Suprapubic skin (tissue), 4 donors: ENCODE measurements at regions not wholly inside any gene's neighbourhood (a gene's known extent, or its start where the extent isn't known, plus 50 kb on each side); places are given as distances from the start of the nearest gene placed in this dataset.
"Not testable (repeated sequence)": the region's sequence is repeated elsewhere in the genome, so short reads cannot be mapped to it uniquely, and the experiment has no call there.

Source experiments
- DNase-seq, 2 donors: peaks; one replicate each; pipeline ENCODE4 v3.0.0-alpha.2; 2019; ENCODE audit warnings: low spot score in 2 of 2
- H3K27ac ChIP-seq: fragments of 200-600 bp; sonication (generic); one replicate; pipeline ENCODE4 v1.5.1; 2019
- H3K27me3 ChIP-seq: fragments of 200-600 bp; sonication (generic); one replicate; pipeline ENCODE4 v1.5.1; 2019
- H3K36me3 ChIP-seq: fragments of 200-600 bp; sonication (generic); one replicate; pipeline ENCODE4 v1.5.1; 2019
- H3K4me1 ChIP-seq: fragments of 200-600 bp; sonication (generic); one replicate; pipeline ENCODE4 v1.5.1; 2019
- H3K4me3 ChIP-seq: fragments of 200-600 bp; sonication (generic); one replicate; pipeline ENCODE4 v1.5.1; 2019; ENCODE audit warnings: mild to moderate bottlenecking
- H3K9me3 ChIP-seq: fragments of 200-600 bp; sonication (generic); one replicate; pipeline ENCODE4 v1.5.1; 2019
- EP300 ChIP-seq: sonication (generic); formaldehyde crosslinking; IDR thresholded peaks from one replicate; pipeline ENCODE4 v1.6.1; 2017; ENCODE audit warnings: antibody characterized with exemption
- POLR2A ChIP-seq, 2 donors: fragments of 450-650 bp; IDR thresholded peaks; one replicate each; pipeline ENCODE4 v1.6.1; 2017; ENCODE audit warnings: antibody characterized with exemption in 2 of 2, mild to moderate bottlenecking in 2 of 2, moderate library complexity in 2 of 2
- POLR2AphosphoS5 ChIP-seq, 3 donors: sonication (generic); formaldehyde crosslinking; IDR thresholded peaks; one replicate each; pipeline ENCODE4 v1.6.1; 2017; ENCODE audit warnings: antibody characterized with exemption in 3 of 3
- WGBS: methylation state at CpG from one replicate; pipeline ENCODE4 v1.1.5; 2018; 5-methylcytosine and 5-hydroxymethylcytosine counted together
- TF ChIP-seq, protein P1 (sequence below), 2 donors: fragments of 200-600 bp in 1 of 2; fragments of 450-650 bp in 1 of 2; sonication (generic) in 1 of 2; IDR thresholded peaks; one replicate each; pipeline ENCODE4 v1.5.1; 2016 to 2019; ENCODE audit warnings: antibody characterized with exemption in 2 of 2, mild to moderate bottlenecking in 1 of 2, moderate library complexity in 1 of 2

GRCh38 chr22:22958621-22959020 lies 71.0 kb downstream of the IGLL5 start:
- TF ChIP-seq POLR2A (IDR thresholded peaks at IDR 0.05) = no peak
- TF ChIP-seq POLR2AphosphoS5 (IDR thresholded peaks at IDR 0.05) = no peak
- TF ChIP-seq EP300 = no peak
- TF ChIP-seq, protein P1, sequence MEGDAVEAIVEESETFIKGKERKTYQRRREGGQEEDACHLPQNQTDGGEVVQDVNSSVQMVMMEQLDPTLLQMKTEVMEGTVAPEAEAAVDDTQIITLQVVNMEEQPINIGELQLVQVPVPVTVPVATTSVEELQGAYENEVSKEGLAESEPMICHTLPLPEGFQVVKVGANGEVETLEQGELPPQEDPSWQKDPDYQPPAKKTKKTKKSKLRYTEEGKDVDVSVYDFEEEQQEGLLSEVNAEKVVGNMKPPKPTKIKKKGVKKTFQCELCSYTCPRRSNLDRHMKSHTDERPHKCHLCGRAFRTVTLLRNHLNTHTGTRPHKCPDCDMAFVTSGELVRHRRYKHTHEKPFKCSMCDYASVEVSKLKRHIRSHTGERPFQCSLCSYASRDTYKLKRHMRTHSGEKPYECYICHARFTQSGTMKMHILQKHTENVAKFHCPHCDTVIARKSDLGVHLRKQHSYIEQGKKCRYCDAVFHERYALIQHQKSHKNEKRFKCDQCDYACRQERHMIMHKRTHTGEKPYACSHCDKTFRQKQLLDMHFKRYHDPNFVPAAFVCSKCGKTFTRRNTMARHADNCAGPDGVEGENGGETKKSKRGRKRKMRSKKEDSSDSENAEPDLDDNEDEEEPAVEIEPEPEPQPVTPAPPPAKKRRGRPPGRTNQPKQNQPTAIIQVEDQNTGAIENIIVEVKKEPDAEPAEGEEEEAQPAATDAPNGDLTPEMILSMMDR (IDR thresholded peaks at IDR 0.05) = no peak
- H3K4me1 ChIP-seq = peaks cover 5% of the 10 kb centered on the region
- no peak overlapping the region for H3K4me3 ChIP-seq
- H3K27me3 ChIP-seq = peaks cover 15% of the 10 kb centered on the region
- H3K36me3 ChIP-seq = no peaks in the 10 kb centered on the region
- no peak for DNase-seq
- no peak overlapping the region for H3K27ac ChIP-seq
- peaks cover 4% of the 10 kb centered on the region for H3K9me3 ChIP-seq
- 76% methylated on average over 7 of the region's 7 CpGs for WGBS

GRCh38 chr22:22959147-22959827 lies 71.7 kb downstream of the IGLL5 start:
- H3K27ac ChIP-seq = no peak overlapping the region
- WGBS = 29% methylated on average over 9 of the region's 9 CpGs
- peaks cover 7% of the 10 kb centered on the region for H3K9me3 ChIP-seq
- H3K36me3 ChIP-seq = no peaks in the 10 kb centered on the region
- H3K4me3 ChIP-seq = no peak overlapping the region
- DNase-seq = no peak
- H3K27me3 ChIP-seq = peaks cover 10% of the 10 kb centered on the region
- peaks cover 5% of the 10 kb centered on the region for H3K4me1 ChIP-seq
- TF ChIP-seq, protein P1 (IDR thresholded peaks at IDR 0.05) = peak; percentile 53 to 62
- TF ChIP-seq POLR2A (IDR thresholded peaks at IDR 0.05) = no peak

- Histone ChIP-seq H3K27me3 (peaks cover 5% of the 10 kb centered on the region), H3K4me3 (no peak overlapping the region), H3K36me3 (no peaks in the 10 kb centered on the region), H3K27ac (no peak overlapping the region), H3K9me3 (peaks cover 7% of the 10 kb centered on the region), H3K4me1 (peaks cover 5% of the 10 kb centered on the region)
- no peak for TF ChIP-seq POLR2A (IDR thresholded peaks at IDR 0.05)
- no peak for TF ChIP-seq EP300
- TF ChIP-seq POLR2AphosphoS5 (IDR thresholded peaks at IDR 0.05) = no peak
- DNase-seq = no peak
- WGBS = 71% methylated on average over 1 of the region's 1 CpG
Measured at GRCh38 chr22:22960307-22960706, 72.7 kb downstream of the IGLL5 start.

- 97% methylated on average over 1 of the region's 1 CpG for WGBS
- Histone ChIP-seq H3K36me3 (no peaks in the 10 kb centered on the region), H3K4me1 (no peaks in the 10 kb centered on the region), H3K4me3 (no peak overlapping the region), H3K27me3 (no peaks in the 10 kb centered on the region), H3K27ac (no peak overlapping the region), H3K9me3 (peaks cover 7% of the 10 kb centered on the region)
- DNase-seq = no peak
- TF ChIP-seq EP300 = no peak
Measured at GRCh38 chr22:22961574-22961973, 74.0 kb downstream of the IGLL5 start.

- H3K9me3 ChIP-seq = peaks cover 6% of the 10 kb centered on the region
- no peaks in the 10 kb centered on the region for H3K36me3 ChIP-seq
- H3K27me3 ChIP-seq = peaks cover 22% of the 10 kb centered on the region
- no peak overlapping the region for H3K27ac ChIP-seq
- no peaks in the 10 kb centered on the region for H3K4me1 ChIP-seq
- 0% methylated on average over 1 of the region's 1 CpG for WGBS
- TF ChIP-seq POLR2A (IDR thresholded peaks at IDR 0.05) (no peak), EP300 (no peak)
- no peak for DNase-seq
- H3K4me3 ChIP-seq = no peak overlapping the region
Measured at GRCh38 chr22:22968366-22968765, 80.8 kb downstream of the IGLL5 start.

GRCh38 chr22:22972605-22973004 lies 85.0 kb downstream of the IGLL5 start:
- H3K27me3 ChIP-seq = peaks cover 32% of the 10 kb centered on the region
- DNase-seq, H3K36me3 ChIP-seq, H3K27ac ChIP-seq, H3K9me3 ChIP-seq, H3K4me1 ChIP-seq, H3K4me3 ChIP-seq: not testable (repeated sequence)
- WGBS = 92% methylated on average over 3 of the region's 3 CpGs

- 90% methylated on average over 3 of the region's 3 CpGs for WGBS
Measured at GRCh38 chr22:22973336-22973735, 85.7 kb downstream of the IGLL5 start.

More at GRCh38 chr22:22973336-22973735, 85.7 kb downstream of the IGLL5 start:
- Histone ChIP-seq H3K27ac (no peak overlapping the region), H3K27me3 (peaks cover 24% of the 10 kb centered on the region), H3K36me3 (no peaks in the 10 kb centered on the region), H3K4me3 (no peak overlapping the region), H3K9me3 (no peaks in the 10 kb centered on the region), H3K4me1 (no peaks in the 10 kb centered on the region)
- no peak for DNase-seq
- TF ChIP-seq EP300 (no peak), POLR2AphosphoS5 (IDR thresholded peaks at IDR 0.05) (no peak), POLR2A (IDR thresholded peaks at IDR 0.05) (no peak)
- TF ChIP-seq, protein P1 (IDR thresholded peaks at IDR 0.05) = no peak
